Activated CD8-positive, alpha-beta T cell treated with anti-CD3 and anti-CD28 coated beads for 36 hours (primary cell): ENCODE measurements at regions not wholly inside any gene's neighbourhood (a gene's known extent, or its start where the extent isn't known, plus 50 kb on each side); places are given as distances from the start of the nearest gene placed in this dataset.

Experiments
- ATAC-seq: fragments of 200-7000 bp; cut with Tn5 transposase; one replicate; pipeline ENCODE4 v1.10.0; 2021; ENCODE audit warnings: mild to moderate bottlenecking, moderate library complexity
- CTCF ChIA-PET: fragments of 350-600 bp; sonication (Branson Sonifier 250); formaldehyde crosslinking; loops from one replicate; lab custom pipeline; 2021; ENCODE audit warnings: antibody characterized with exemption; lab: Charles Lee
- POLR2A ChIA-PET: fragments of 350-600 bp; sonication (Branson Sonifier 250); formaldehyde crosslinking; loops from one replicate; lab custom pipeline; 2021; ENCODE audit warnings: antibody characterized with exemption; lab: Charles Lee
- DNase-seq: peaks from one replicate; pipeline ENCODE4 v3.0.0-alpha.2; 2020
- H3K27ac Mint-ChIP-seq: one replicate; pipeline ENCODE4 v1.8.0; 2021; ENCODE audit warnings: mild to moderate bottlenecking, mixed read lengths
- H3K27me3 Mint-ChIP-seq: one replicate; pipeline ENCODE4 v1.8.0; 2021; ENCODE audit warnings: mixed read lengths
- H3K36me3 Mint-ChIP-seq: one replicate; pipeline ENCODE4 v1.8.0; 2021; ENCODE audit warnings: low read depth, mixed read lengths
- H3K4me1 Mint-ChIP-seq: one replicate; pipeline ENCODE4 v1.8.0; 2021; ENCODE audit warnings: low read depth, mixed read lengths
- H3K4me3 Mint-ChIP-seq: one replicate; pipeline ENCODE4 v1.8.0; 2021; ENCODE audit warnings: mild to moderate bottlenecking, moderate library complexity, mixed read lengths
- H3K9me3 Mint-ChIP-seq: one replicate; pipeline ENCODE4 v1.8.0; 2021; ENCODE audit warnings: mixed read lengths
- intact Hi-C: fragments of 100-400 bp; cut with micrococcal nuclease; formaldehyde crosslinking; loops from one replicate; pipeline ENCODE4 v1.10.0; 2022
- TF ChIP-seq, protein P1 (sequence below): fragments of 200-600 bp; IDR thresholded peaks from one replicate; pipeline ENCODE4 v1.8.0; 2022; ENCODE audit warnings: antibody characterized with exemption, mild to moderate bottlenecking

DNA sequence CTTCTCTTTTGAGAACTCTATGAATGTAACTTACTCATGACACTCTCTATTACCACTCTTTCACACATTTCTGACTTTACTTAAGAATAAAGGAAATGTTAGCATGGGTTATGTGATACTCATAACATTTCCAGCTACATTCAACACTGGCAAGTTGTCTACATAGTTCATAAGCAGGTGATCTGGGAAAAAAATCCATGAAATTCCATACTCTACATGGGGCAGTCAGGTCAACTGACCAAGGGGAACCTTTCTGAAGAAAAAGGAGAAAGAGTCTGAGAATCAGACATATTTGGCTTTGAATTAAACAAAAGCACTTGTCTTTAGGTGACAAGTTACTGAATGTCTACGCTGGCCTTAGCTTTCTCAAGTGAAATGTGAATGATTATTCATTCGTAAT lies 329.1 kb upstream of the ROBO1 start:
- DNase-seq (no peak), ATAC-seq (no peak)
- intact Hi-C loops: no loop called here
- Mint-ChIP-seq H3K9me3 (peaks cover 2% of the 10 kb centered on the region), H3K27me3 (no peaks in the 10 kb centered on the region), H3K36me3 (no peaks in the 10 kb centered on the region), H3K4me3 (no peak overlapping the region), H3K27ac (no peak overlapping the region), H3K4me1 (no peaks in the 10 kb centered on the region)
- POLR2A ChIA-PET: no interaction called here
- TF ChIP-seq, protein P1, sequence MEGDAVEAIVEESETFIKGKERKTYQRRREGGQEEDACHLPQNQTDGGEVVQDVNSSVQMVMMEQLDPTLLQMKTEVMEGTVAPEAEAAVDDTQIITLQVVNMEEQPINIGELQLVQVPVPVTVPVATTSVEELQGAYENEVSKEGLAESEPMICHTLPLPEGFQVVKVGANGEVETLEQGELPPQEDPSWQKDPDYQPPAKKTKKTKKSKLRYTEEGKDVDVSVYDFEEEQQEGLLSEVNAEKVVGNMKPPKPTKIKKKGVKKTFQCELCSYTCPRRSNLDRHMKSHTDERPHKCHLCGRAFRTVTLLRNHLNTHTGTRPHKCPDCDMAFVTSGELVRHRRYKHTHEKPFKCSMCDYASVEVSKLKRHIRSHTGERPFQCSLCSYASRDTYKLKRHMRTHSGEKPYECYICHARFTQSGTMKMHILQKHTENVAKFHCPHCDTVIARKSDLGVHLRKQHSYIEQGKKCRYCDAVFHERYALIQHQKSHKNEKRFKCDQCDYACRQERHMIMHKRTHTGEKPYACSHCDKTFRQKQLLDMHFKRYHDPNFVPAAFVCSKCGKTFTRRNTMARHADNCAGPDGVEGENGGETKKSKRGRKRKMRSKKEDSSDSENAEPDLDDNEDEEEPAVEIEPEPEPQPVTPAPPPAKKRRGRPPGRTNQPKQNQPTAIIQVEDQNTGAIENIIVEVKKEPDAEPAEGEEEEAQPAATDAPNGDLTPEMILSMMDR: no peak
- CTCF ChIA-PET: no interaction called here

DNA sequence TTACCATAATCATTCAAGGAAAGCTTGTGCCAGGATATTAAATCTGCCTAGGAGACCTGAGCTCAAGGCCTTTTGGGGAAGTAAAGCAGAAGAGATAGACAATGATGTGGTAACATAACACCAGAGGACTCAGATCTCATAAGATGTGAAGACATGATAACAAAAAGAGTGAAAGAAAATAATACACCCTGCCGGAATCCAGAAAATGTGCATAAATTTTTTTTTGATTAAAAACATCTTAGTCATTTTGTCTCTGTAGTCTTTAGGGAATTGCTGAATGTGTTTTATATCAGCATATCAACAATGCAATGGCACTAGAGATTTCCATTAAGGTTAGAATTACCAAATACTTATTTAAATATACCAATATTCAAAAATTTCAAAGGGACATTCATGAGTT lies 326.8 kb upstream of the ROBO1 start:
- no peak overlapping the region for H3K4me3 Mint-ChIP-seq
- no peak for DNase-seq
- no peaks in the 10 kb centered on the region for H3K4me1 Mint-ChIP-seq
- H3K27ac Mint-ChIP-seq: no peak overlapping the region
- TF ChIP-seq, protein P1: no peak
- H3K9me3 Mint-ChIP-seq: peaks cover 2% of the 10 kb centered on the region
- no peaks in the 10 kb centered on the region for H3K36me3 Mint-ChIP-seq
- ChIA-PET POLR2A (no interaction called here), CTCF (no interaction called here)
- intact Hi-C loops: no loop called here
- H3K27me3 Mint-ChIP-seq: no peaks in the 10 kb centered on the region
- ATAC-seq: no peak

DNA sequence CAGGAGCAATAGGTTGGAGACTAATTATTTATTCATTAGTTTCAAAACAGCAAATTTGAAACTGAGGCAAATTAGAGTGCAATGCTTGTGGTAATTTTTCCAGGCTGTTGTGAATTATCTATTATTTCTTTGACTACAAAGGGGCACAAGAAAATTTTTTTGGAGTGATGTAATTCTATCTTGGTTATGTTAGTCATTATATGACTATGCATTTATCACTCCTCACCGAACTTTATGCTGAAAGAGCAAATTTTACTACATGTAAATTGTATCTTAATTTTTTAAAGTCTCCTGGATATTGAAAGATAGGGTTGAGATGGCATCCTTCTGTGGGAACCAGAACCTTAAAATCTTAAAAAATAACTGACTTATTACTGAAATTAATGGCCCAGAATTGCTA lies 320.0 kb upstream of the ROBO1 start:
- Mint-ChIP-seq H3K27me3 (no peaks in the 10 kb centered on the region), H3K4me1 (no peaks in the 10 kb centered on the region), H3K4me3 (no peak overlapping the region), H3K36me3 (no peaks in the 10 kb centered on the region), H3K9me3 (peaks cover 2% of the 10 kb centered on the region), H3K27ac (no peak overlapping the region)
- intact Hi-C loops: no loop called here
- no peak for ATAC-seq
- ChIA-PET POLR2A (no interaction called here), CTCF (no interaction called here)
- DNase-seq: no peak
- TF ChIP-seq, protein P1: no peak

DNA sequence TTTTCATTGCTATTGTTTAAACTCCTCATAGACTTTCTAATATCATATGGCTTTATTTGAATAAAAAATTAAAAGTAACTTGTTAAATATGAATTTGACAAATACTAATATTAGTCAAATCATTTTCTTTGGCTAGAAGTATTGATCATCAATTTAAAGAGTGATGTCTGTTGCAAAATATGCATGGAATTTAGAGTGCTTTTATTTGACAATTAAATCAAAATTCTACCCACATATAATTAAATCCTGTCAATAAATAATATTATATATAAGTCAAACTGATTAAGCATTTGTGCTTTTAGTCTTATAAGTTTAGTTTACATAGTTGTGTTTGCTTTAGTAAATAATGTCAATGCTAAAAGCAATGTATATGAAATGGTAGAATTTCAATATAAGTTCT lies 318.6 kb upstream of the ROBO1 start:
- no peak overlapping the region for H3K4me3 Mint-ChIP-seq
- ATAC-seq (no peak), DNase-seq (no peak)
- no peaks in the 10 kb centered on the region for H3K36me3 Mint-ChIP-seq
- H3K4me1 Mint-ChIP-seq: no peaks in the 10 kb centered on the region
- peaks cover 2% of the 10 kb centered on the region for H3K9me3 Mint-ChIP-seq
- intact Hi-C loops: no loop called here
- ChIA-PET POLR2A (no interaction called here), CTCF (no interaction called here)
- no peak overlapping the region for H3K27ac Mint-ChIP-seq
- H3K27me3 Mint-ChIP-seq: no peaks in the 10 kb centered on the region
- TF ChIP-seq, protein P1: no peak

DNA sequence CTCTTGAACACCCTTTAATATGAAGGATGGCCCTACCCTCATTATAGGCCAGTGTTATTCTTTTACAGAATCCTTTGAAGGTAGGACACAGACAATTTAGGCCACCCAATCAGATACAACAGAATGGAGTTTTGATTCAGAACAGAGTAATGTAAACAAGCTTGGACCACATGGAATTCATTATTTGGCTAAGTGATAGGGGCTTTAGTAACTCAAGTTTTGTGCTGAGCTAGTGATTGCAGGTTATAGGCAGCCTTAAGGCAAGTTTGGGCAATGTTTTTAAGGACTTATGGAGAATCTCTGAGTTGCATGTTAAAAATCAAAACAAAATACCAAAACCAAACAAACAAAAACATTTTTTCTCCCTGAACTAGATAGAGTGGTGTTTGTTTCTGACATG lies 312.1 kb upstream of the ROBO1 start:
- TF ChIP-seq, protein P1: no peak
- no peak for ATAC-seq
- Mint-ChIP-seq H3K4me3 (no peak overlapping the region), H3K27ac (no peak overlapping the region), H3K9me3 (peaks cover 9% of the 10 kb centered on the region), H3K27me3 (no peaks in the 10 kb centered on the region), H3K36me3 (no peaks in the 10 kb centered on the region), H3K4me1 (no peaks in the 10 kb centered on the region)
- DNase-seq: no peak
- ChIA-PET CTCF (no interaction called here), POLR2A (no interaction called here)
- intact Hi-C loops: no loop called here
